Skeletal muscle tissue (tissue), 3 donors: ENCODE measurements at regions not wholly inside any gene's neighbourhood (a gene's known extent, or its start where the extent isn't known, plus 50 kb on each side); places are given as distances from the start of the nearest gene placed in this dataset.

Experiments
- H3K27ac ChIP-seq: one replicate; pipeline ENCODE4 v1.7.0; 2013; ENCODE audit warnings: mild to moderate bottlenecking, low read depth, low read length, inconsistent platforms
- H3K27me3 ChIP-seq, 3 donors: one replicate each; pipeline ENCODE4 v1.7.0; 2013; ENCODE audit warnings: low read length in 3 of 3; ENCODE audit not compliant: control insufficient read depth in 3 of 3, insufficient read depth in 3 of 3
- H3K36me3 ChIP-seq, 3 donors: one replicate each; pipeline ENCODE4 v1.7.0; 2013; ENCODE audit warnings: low read length in 3 of 3; ENCODE audit not compliant: control insufficient read depth in 3 of 3, insufficient read depth in 3 of 3
- H3K4me1 ChIP-seq, 3 donors: one replicate each; pipeline ENCODE4 v1.7.0; 2013; ENCODE audit warnings: low read length in 3 of 3, mild to moderate bottlenecking in 3 of 3; ENCODE audit not compliant: control insufficient read depth in 3 of 3, insufficient read depth in 3 of 3
- H3K4me3 ChIP-seq, 3 donors: one replicate each; pipeline ENCODE4 v1.7.0; 2013; ENCODE audit warnings: low read length in 3 of 3
- H3K9ac ChIP-seq, 3 donors: one replicate each; pipeline ENCODE4 v1.7.0; 2013; ENCODE audit warnings: low read length in 3 of 3, mild to moderate bottlenecking in 3 of 3, moderate library complexity in 2 of 3, low read depth in 1 of 3
- H3K9me3 ChIP-seq, 3 donors: one replicate each; pipeline ENCODE4 v1.7.0; 2013; ENCODE audit warnings: low read length in 3 of 3; ENCODE audit not compliant: control insufficient read depth in 3 of 3
- donor health status: Osteomylitis.

DNA sequence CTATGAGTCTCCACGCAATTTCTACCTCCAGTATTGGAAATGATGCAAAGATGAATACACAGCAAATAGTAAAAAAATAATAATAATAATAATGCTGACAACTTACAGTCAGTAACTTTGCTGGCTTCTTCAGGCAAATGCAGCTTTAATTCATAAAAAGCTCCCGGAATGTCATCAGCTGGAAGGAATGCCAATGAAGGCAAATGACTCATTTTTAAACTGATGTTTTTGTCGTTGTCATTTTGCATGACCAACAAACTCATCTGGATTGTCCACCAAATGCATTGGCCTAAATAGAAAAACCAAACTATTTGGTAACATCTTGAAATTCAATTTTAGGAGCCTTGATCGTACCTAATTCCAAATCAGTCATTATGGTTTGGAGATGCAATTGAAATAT, 217.1 kb downstream of the ALDH8A1 start:
- Histone ChIP-seq H3K9me3 (no peaks in the 10 kb centered on the region), H3K27ac (no peak overlapping the region), H3K4me3 (no peak overlapping the region), H3K27me3 (no peaks in the 10 kb centered on the region), H3K4me1 (no peaks in the 10 kb centered on the region), H3K9ac (no peak overlapping the region), H3K36me3 (no peaks in the 10 kb centered on the region)

DNA sequence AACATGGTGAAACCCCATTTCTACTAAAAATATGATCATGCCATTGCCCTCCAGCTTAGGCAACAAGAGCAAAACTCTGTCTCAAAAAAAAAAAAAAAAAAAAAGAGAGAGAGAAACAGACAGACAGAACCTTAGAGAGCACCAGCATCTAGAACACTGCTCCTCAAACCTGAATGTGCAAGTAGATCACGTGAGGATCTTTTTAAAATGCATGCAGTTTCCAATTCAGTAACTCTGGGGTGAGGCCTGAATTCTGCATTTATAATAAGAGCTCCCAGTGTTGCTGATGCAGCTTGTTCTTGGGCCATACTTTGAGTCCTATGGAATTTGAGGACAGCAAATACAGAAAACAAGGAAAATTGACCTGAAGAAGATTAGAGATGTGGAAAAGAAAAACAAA, 218.3 kb downstream of the ALDH8A1 start:
- Histone ChIP-seq H3K27me3 (no peaks in the 10 kb centered on the region), H3K9ac (no peak overlapping the region), H3K36me3 (no peaks in the 10 kb centered on the region), H3K4me3 (no peak overlapping the region), H3K27ac (no peak overlapping the region), H3K9me3 (no peaks in the 10 kb centered on the region), H3K4me1 (no peaks in the 10 kb centered on the region)

DNA sequence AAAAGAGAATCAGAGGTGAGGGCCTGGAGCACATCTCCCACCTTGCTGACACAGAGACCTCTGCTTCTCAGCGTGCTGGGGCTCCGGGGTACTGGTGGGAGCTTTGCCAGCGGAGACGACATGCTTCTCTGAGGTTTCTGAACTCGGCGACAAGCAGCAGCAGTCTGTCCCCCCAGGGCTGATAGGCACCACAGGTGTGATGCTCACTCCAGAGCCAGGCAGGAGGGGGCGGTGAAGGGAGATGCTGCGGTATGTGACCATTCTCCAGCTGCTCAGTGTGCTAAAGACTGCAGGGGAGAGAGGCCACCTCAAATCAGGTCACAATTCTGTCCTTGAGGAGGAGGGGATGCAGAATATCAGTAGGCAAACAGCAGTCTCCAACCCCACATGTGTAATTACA, 219.9 kb downstream of the ALDH8A1 start:
- no peak overlapping the region for H3K27ac ChIP-seq
- no peak overlapping the region for H3K4me3 ChIP-seq
- no peak overlapping the region for H3K9ac ChIP-seq
- no peaks in the 10 kb centered on the region for H3K4me1 ChIP-seq
- H3K36me3 ChIP-seq = no peaks in the 10 kb centered on the region
- H3K9me3 ChIP-seq = no peaks in the 10 kb centered on the region
- no peaks in the 10 kb centered on the region for H3K27me3 ChIP-seq

DNA sequence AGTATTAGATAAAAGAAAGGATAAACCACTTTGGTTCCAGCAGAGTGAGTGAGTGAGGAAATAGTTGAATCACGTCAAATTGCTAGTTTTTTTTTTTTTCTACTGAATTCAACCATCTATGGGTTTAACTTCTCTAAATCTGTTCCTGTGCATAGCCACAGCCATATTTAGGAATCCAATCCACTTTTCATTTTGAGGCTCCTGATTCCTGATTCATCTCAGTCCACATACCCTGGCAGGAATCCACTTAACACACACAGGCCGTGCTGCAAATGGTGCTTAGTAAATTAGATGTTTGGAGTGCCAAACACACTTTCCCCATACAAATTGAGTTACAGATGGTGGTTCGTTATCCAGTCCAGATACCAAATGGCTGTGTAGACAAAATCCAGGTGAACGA, 220.3 kb downstream of the ALDH8A1 start:
- Histone ChIP-seq H3K4me3 (no peak overlapping the region), H3K4me1 (no peaks in the 10 kb centered on the region), H3K27me3 (no peaks in the 10 kb centered on the region), H3K9ac (no peak overlapping the region), H3K36me3 (no peaks in the 10 kb centered on the region), H3K9me3 (no peaks in the 10 kb centered on the region), H3K27ac (no peak overlapping the region)

DNA sequence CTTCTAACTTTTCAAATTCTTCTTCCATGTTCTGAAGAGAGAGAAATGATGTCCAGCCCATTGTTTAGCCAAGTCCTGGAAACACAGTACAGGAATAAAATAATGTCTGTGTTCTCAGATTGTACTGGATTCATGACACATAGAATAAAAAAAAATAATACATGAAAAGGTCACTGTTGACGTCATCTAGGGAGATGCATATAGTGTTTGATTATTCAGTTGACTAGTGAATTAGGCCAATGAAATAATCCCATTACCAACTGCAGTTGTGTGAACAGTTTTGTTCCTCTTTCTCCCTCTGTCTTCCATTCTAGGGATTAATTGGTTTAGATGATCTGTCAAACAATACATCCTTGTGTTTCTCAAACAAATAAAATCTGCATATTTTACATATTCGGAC, 222.8 kb downstream of the ALDH8A1 start:
- no peaks in the 10 kb centered on the region for H3K27me3 ChIP-seq
- H3K4me1 ChIP-seq = no peaks in the 10 kb centered on the region
- no peaks in the 10 kb centered on the region for H3K9me3 ChIP-seq
- no peak overlapping the region for H3K4me3 ChIP-seq
- no peak overlapping the region for H3K27ac ChIP-seq
- no peak overlapping the region for H3K9ac ChIP-seq
- no peaks in the 10 kb centered on the region for H3K36me3 ChIP-seq

DNA sequence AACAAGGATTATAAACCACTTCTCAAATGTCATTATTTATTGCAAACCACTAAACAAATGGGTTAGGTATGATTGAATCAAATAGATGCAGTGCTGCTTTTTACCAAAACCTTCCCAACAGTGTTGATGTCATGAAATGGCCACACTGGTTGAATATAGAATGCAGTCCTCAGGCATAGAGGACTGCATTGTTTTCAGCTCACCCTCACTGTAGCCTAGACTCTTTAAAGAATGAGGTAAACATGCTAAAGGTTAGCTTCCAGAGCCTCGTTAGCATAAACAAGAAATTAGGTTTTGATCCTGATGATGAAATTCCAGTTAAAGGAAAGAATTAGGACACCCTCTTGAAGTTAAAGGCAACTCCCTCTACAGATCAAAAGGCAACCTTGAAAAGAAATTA, 224.3 kb downstream of the ALDH8A1 start:
- Histone ChIP-seq H3K9ac (no peak overlapping the region), H3K36me3 (no peaks in the 10 kb centered on the region), H3K9me3 (no peaks in the 10 kb centered on the region), H3K4me3 (no peak overlapping the region), H3K27me3 (no peaks in the 10 kb centered on the region), H3K4me1 (peaks cover 0 to 5% (median 0%) of the 10 kb centered on the region in 3 donors), H3K27ac (no peak overlapping the region)

DNA sequence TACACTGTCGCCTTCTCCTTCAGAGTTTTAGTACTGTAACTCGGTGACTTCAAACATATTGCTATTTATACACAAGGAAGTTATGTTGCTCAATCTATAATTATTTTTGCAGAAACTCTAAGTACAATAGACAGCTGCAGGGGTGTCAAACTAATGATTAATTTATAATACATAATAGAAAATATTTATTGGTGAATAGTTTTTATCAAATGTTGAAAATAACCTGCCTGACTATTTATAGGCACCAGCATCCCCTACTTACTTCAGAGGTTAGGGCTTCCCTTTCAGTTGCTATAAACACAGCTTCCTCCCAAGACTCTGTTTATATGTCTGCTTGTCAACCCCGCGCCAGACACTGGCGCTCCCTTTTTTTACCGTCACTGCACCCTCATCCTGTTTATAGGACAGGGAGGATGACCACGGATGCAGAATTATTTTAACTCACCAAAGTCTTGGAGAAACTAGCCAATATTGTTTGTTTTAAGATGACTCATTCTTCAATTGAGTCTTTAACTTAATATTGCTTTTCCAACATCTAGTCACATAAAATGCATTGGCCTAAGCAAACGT, 225.0 kb downstream of the ALDH8A1 start:
- no peak overlapping the region for H3K9ac ChIP-seq
- no peak overlapping the region for H3K27ac ChIP-seq
- peaks cover 0 to 11% (median 4%) of the 10 kb centered on the region in 3 donors for H3K4me1 ChIP-seq
- H3K27me3 ChIP-seq = no peaks in the 10 kb centered on the region
- no peaks in the 10 kb centered on the region for H3K9me3 ChIP-seq
- H3K36me3 ChIP-seq = no peaks in the 10 kb centered on the region
- no peak overlapping the region for H3K4me3 ChIP-seq

DNA sequence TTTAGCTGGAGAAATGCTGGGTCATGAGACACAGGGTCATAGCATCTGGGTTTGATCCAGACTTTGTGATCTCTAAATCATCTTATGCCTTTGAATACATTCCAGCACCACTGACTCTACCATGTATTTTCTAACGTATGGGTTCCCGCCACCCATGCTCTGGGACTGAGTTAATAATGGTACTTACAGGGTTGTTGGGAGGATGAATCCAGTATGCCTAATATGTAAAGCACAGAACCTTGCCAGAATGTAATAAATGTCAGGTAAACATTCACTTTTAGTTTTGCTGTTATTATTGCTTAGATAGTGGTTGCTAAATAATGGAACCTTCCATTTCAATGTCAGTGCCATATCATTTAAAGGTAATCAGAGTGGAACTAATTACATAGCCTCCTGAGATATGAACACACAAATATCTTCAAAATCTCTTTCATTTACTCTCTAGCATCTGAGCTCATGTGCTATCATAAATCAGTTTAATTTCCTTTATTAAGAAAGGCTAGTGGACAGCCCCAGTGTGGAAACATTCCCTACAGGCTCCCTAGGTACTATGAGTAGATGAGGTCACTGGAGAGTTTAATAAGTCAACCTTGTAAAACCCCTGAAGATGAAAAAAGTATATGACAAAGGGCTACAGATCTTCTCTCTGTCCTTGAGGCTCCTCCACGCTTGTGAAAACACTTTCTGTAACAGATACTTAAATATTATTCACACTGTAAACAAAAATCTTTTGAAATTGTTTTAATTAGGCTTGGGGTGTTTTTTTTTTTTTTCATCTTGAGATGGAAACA, 226.6 kb downstream of the ALDH8A1 start:
- peaks cover 0 to 18% (median 8%) of the 10 kb centered on the region in 3 donors for H3K4me1 ChIP-seq
- no peak overlapping the region for H3K27ac ChIP-seq

DNA sequence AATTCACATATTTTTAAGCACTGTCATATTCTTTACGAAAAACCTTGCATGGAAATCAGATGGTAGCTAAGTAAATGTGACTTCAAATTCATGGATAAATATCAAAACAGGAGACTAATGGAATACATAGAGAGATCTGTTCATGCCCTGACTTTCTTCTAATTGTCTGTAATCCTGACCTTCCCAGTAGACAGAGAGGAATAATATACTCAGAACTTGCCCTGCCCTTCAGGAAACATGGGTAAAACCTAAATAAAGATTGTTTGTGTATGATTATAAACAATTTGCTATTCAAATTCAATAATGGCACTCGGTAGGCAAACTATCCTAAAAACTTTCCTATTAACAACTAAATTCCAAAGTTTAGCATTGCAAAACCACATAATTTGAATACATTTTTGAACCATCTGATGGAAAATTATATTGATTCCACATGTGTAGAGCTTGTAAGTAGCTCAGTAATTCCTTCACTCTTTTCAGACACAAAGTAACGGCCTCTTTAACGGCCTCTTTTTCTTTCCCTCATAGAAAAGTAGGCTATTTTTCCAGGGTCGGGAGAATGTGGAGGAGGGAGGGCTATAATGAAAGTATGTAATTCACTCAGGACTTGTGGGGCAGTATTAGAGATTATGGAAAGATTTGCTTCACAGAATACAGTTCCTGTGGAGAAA, 227.6 kb downstream of the ALDH8A1 start:
- Histone ChIP-seq H3K27ac (no peak overlapping the region), H3K27me3 (no peaks in the 10 kb centered on the region), H3K9ac (no peak overlapping the region), H3K4me3 (no peak overlapping the region), H3K4me1 (peaks cover 0 to 18% (median 8%) of the 10 kb centered on the region in 3 donors), H3K36me3 (no peaks in the 10 kb centered on the region), H3K9me3 (no peaks in the 10 kb centered on the region)

More for the DNA sequence above, 226.6 kb downstream of the ALDH8A1 start:
- Histone ChIP-seq H3K9ac (no peak overlapping the region), H3K9me3 (no peaks in the 10 kb centered on the region), H3K4me3 (no peak overlapping the region), H3K27me3 (no peaks in the 10 kb centered on the region), H3K36me3 (no peaks in the 10 kb centered on the region)

DNA sequence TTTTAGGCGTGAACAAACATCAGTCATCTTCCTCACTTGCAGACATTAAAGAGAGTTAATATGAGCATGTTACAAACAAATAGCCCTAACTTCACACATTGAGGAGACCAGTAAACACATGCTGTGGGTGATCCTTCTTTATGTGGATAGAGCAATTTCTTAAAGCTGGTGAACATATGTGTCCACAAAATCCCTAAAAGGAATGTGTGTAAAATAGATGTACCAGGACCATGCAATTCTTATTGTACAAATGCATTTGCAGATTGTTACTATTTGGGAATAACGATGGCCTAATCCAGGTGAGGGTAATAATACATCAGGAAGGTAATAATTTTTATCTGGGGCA, 228.9 kb downstream of the ALDH8A1 start:
- H3K4me1 ChIP-seq = peaks cover 0 to 18% (median 8%) of the 10 kb centered on the region in 3 donors

More for the DNA sequence above, 228.9 kb downstream of the ALDH8A1 start:
- H3K9me3 ChIP-seq = no peaks in the 10 kb centered on the region
- H3K27ac ChIP-seq = no peak overlapping the region
- H3K27me3 ChIP-seq = no peaks in the 10 kb centered on the region
- no peak overlapping the region for H3K4me3 ChIP-seq
- no peak overlapping the region for H3K9ac ChIP-seq
- H3K36me3 ChIP-seq = no peaks in the 10 kb centered on the region
